K562 (cell line): ENCODE measurements at regions not wholly inside any gene's neighbourhood (a gene's known extent, or its start where the extent isn't known, plus 50 kb on each side); places are given as distances from the start of the nearest gene placed in this dataset.
A peak's percentile ranks its signal among the peaks of the same experiment; 100 is the strongest.

Experiments used
- ELF1 ChIP-seq: fragments of 200-800 bp; sonication (Bioruptor generic); IDR thresholded peaks from 2 replicates; pipeline ENCODE4 v1.6.1; 2016; ENCODE audit warnings: missing genetic modification characterization, missing compliant biosample characterization
- FOXA1 ChIP-seq: fragments of 450-650 bp; IDR thresholded peaks from 2 replicates; pipeline ENCODE4 v1.6.1; 2016; ENCODE audit warnings: mild to moderate bottlenecking, borderline replicate concordance
- FOXP1 ChIP-seq: sonication (generic); formaldehyde crosslinking; IDR thresholded peaks from 2 replicates; pipeline ENCODE4 v1.8.0; 2022; ENCODE audit warnings: mild to moderate bottlenecking, missing genetic modification reagents
- HMGN3 ChIP-seq: IDR thresholded peaks from 2 replicates; pipeline ENCODE4 v1.6.1; 2011; ENCODE audit warnings: borderline replicate concordance, low read depth, mild to moderate bottlenecking, mixed read lengths, low read length; ENCODE audit not compliant: insufficient read length; ENCODE audit errors: extremely low read depth
- KDM2B ChIP-seq: fragments of 250-450 bp; sonication (Bioruptor Pico); IDR thresholded peaks from 2 replicates; pipeline ENCODE4 v1.8.0; 2021; ENCODE audit warnings: mild to moderate bottlenecking, moderate library complexity
- KLF10 ChIP-seq: fragments of 250-450 bp; sonication (Bioruptor Pico); IDR thresholded peaks from 2 replicates; pipeline ENCODE4 v1.6.1; 2021; ENCODE audit warnings: matching md5 sums
- NRF1 ChIP-seq, 2 experiments: fragments of 450-650 bp; IDR thresholded peaks in 1 of 2; conservative IDR thresholded peaks in 1 of 2; 2 replicates each; pipeline ENCODE4 v1.6.1; 2014; ENCODE audit warnings: mild to moderate bottlenecking in 2 of 2
- PHB2 ChIP-seq: fragments of 450-650 bp; IDR thresholded peaks from 2 replicates; pipeline ENCODE4 v1.6.1; 2017; ENCODE audit warnings: low read depth
- POLR2AphosphoS5 ChIP-seq: IDR thresholded peaks from 2 replicates; pipeline ENCODE4 v1.6.1; 2011; ENCODE audit warnings: mild to moderate bottlenecking, low read depth, low read length, moderate library complexity; ENCODE audit not compliant: control insufficient read depth, insufficient read depth
- TFAP4 ChIP-seq: sonication (generic); formaldehyde crosslinking; IDR thresholded peaks from 2 replicates; pipeline ENCODE4 v1.8.0; 2022; ENCODE audit warnings: missing genetic modification reagents, mild to moderate bottlenecking, moderate library complexity, borderline replicate concordance
- YY1 ChIP-seq, 3 experiments: IDR thresholded peaks; 2 replicates each; pipeline ENCODE4 v1.6.1; 2011; ENCODE audit warnings: low read length in 2 of 3, mild to moderate bottlenecking in 2 of 3, moderate library complexity in 2 of 3, borderline replicate concordance in 1 of 3, control low read depth in 1 of 3, low read depth in 1 of 3; ENCODE audit not compliant: insufficient read depth in 3 of 3, insufficient replicate concordance in 2 of 3, control insufficient read depth in 1 of 3, insufficient read length in 1 of 3; ENCODE audit errors: extremely low read depth in 1 of 3
- ZNF133 ChIP-seq: fragments of 250-450 bp; sonication (Bioruptor Pico); IDR thresholded peaks from 2 replicates; pipeline ENCODE4 v1.4.0; 2020; ENCODE audit warnings: mild to moderate bottlenecking
- ZNF146 ChIP-seq: IDR thresholded peaks from one replicate; pipeline ENCODE4 v1.6.1; 2018; ENCODE audit warnings: missing compliant biosample characterization; ENCODE audit not compliant: unreplicated experiment
- ZNF175 ChIP-seq: fragments of 200-800 bp; sonication (Bioruptor generic); IDR thresholded peaks from 2 replicates; pipeline ENCODE4 v1.6.1; 2016; ENCODE audit warnings: low read depth, mild to moderate bottlenecking, missing genetic modification characterization, missing compliant biosample characterization
- ZNF436 ChIP-seq: fragments of 250-450, 450-650 bp; sonication (Bioruptor Pico); formaldehyde crosslinking; IDR thresholded peaks from 2 replicates; pipeline ENCODE4 v1.7.0; 2020; ENCODE audit warnings: mild to moderate bottlenecking
- TF ChIP-seq, protein P1 (sequence below): IDR thresholded peaks from 2 replicates; pipeline ENCODE4 v1.6.1; 2011; ENCODE audit not compliant: insufficient read length; ENCODE audit errors: extremely low read depth
- TF ChIP-seq, protein P2 (sequence below): sonication (generic); formaldehyde crosslinking; IDR thresholded peaks from 2 replicates; pipeline ENCODE4 v1.8.0; 2022; ENCODE audit warnings: mild to moderate bottlenecking, missing genetic modification reagents
- TF ChIP-seq, protein P3 (sequence below): fragments of 250-450 bp; sonication (Bioruptor Pico); IDR thresholded peaks from 2 replicates; pipeline ENCODE4 v1.8.0; 2022; ENCODE audit warnings: moderate library complexity, mild to moderate bottlenecking, inconsistent platforms

DNA sequence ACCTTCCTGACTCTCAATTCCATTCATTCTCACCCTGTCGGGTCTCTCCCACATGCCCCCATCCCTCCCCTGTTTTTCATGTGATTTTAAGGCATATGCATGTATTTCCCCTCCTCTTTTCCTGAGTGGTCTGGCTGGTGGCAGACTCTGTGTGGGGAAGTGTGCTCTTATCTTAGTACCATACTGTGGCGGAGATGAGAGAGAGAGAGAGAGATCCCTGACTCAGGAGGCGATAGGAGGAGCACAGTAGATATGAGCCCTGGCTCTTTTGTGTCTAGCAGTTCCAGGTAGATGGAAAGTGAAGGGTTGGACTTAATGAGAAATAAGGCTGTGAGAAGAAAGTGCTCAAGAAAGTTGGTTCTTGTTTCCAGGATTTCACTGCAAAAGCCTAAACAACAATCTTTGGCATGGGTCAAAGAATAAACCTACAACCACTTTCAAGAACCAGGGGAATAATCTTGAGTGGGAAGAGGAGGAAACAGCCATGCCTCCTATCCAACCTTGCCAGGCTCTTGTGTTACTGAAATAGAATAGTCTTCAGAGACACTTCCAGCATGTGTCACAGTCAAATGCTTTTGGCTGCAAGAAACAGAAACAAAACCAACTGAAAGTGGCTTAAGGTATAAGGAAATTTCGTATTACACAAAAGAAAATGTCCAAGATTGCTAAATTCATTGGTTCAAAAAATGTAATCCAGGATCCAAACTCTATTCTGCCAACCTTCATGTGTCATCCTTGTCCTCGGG lies 123.8 kb upstream of the MYLIP start (continued):
- TF ChIP-seq ZNF133 (CRISPR knock-in tag) = no peak
- TF ChIP-seq, protein P1, sequence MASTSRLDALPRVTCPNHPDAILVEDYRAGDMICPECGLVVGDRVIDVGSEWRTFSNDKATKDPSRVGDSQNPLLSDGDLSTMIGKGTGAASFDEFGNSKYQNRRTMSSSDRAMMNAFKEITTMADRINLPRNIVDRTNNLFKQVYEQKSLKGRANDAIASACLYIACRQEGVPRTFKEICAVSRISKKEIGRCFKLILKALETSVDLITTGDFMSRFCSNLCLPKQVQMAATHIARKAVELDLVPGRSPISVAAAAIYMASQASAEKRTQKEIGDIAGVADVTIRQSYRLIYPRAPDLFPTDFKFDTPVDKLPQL = no peak
- TF ChIP-seq FOXA1 = no peak
- TF ChIP-seq TFAP4 (CRISPR knock-in tag) = peak; percentile 10; the same call in 1 of the 2 replicates
- TF ChIP-seq ELF1 (tag) = no peak
- 0 out of 2 replicates have a peak, but pooled peaks have one; percentile 26 for TF ChIP-seq FOXP1
- TF ChIP-seq, protein P2, sequence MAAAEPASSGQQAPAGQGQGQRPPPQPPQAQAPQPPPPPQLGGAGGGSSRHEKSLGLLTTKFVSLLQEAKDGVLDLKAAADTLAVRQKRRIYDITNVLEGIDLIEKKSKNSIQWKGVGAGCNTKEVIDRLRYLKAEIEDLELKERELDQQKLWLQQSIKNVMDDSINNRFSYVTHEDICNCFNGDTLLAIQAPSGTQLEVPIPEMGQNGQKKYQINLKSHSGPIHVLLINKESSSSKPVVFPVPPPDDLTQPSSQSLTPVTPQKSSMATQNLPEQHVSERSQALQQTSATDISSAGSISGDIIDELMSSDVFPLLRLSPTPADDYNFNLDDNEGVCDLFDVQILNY (CRISPR knock-in tag) = no peak
- 0 out of 2 replicates have a peak, but pooled peaks have one; percentile 49 for TF ChIP-seq PHB2
- TF ChIP-seq POLR2AphosphoS5 = peak; percentile 59; the same call in 1 of the 2 replicates
- no peak for TF ChIP-seq KDM2B (CRISPR knock-in tag)
- no peak for TF ChIP-seq ZNF175
- no peak for TF ChIP-seq HMGN3
- no peak for TF ChIP-seq NRF1 (conservative IDR thresholded peaks at IDR 0.05 in 1 of 2, IDR thresholded peaks at IDR 0.05 in 1 of 2)
- TF ChIP-seq YY1 (IDR thresholded peaks at IDR 0.05; ENCODE audit: borderline replicate concordance in 1 of 3, control insufficient read depth in 1 of 3, extremely low read depth in 1 of 3, insufficient read depth in 3 of 3, insufficient read length in 1 of 3, insufficient replicate concordance in 2 of 3, low read depth in 1 of 3, low read length in 2 of 3) = peak in 1 of 3 experiments; percentile 22
- no peak for TF ChIP-seq ZNF146 (CRISPR knock-in tag)
- TF ChIP-seq ZNF436 (CRISPR knock-in tag) = no peak
- TF ChIP-seq KLF10 (CRISPR knock-in tag) = no peak
- TF ChIP-seq, protein P3, sequence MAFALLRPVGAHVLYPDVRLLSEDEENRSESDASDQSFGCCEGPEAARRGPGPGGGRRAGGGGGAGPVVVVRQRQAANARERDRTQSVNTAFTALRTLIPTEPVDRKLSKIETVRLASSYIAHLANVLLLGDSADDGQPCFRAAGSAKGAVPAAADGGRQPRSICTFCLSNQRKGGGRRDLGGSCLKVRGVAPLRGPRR (CRISPR knock-in tag) = no peak
